ENCODE measurements at regions not wholly inside any gene's neighbourhood (a gene's known extent, or its start where the extent isn't known, plus 50 kb on each side); places are given as distances from the start of the nearest gene placed in this dataset.

DNA sequence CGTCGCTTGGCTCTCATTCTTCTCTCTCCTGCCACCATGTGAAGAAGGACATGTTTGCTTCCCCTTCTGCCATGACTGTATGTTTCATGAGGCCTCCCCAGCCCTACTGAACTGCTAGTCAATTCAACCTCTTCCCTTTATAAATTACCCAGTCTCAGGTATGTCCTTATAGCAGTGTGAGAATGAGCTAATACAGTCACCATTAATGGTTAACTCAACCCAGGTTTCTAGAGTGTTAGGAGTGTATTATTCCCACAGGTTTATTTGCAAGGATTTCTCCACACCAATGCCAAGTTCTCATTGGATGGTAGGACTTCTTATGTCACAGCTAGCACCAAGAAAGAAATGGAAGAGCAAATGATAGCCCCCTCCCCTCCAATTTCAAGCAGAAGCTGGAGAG, 71.9 kb downstream of the DYNAP start:
- TF ChIP-seq, protein P1, sequence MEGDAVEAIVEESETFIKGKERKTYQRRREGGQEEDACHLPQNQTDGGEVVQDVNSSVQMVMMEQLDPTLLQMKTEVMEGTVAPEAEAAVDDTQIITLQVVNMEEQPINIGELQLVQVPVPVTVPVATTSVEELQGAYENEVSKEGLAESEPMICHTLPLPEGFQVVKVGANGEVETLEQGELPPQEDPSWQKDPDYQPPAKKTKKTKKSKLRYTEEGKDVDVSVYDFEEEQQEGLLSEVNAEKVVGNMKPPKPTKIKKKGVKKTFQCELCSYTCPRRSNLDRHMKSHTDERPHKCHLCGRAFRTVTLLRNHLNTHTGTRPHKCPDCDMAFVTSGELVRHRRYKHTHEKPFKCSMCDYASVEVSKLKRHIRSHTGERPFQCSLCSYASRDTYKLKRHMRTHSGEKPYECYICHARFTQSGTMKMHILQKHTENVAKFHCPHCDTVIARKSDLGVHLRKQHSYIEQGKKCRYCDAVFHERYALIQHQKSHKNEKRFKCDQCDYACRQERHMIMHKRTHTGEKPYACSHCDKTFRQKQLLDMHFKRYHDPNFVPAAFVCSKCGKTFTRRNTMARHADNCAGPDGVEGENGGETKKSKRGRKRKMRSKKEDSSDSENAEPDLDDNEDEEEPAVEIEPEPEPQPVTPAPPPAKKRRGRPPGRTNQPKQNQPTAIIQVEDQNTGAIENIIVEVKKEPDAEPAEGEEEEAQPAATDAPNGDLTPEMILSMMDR (IDR thresholded peaks at IDR 0.05): no peak

DNA sequence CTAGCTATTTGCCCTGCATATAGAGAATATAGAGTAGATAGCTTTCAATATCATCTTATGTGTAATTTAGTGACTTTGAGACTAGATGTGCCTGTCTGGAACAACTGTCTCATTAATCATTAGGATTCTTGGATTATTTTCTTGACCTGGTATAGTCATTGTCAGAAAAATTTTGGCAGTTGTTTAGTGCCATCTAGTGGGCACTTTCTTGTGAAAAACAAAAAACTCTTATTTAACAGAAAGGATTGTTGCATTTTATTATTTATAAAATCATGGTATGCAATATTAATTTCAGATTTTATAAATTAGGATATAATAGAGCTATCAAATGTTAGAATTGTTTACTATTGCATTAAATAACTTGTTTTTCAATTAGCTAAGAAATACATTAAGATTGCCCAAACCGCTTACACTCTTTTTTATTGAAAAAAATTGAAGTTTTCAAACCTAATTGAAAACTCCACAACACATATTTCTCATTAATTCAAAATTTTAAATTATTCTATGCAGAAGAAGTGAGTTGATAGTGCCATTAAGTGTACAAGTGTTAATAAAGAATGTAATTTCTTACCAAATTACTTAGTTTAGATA, 80.3 kb downstream of the DYNAP start:
- TF ChIP-seq, protein P1 (IDR thresholded peaks at IDR 0.05): peak; percentile 57

DNA sequence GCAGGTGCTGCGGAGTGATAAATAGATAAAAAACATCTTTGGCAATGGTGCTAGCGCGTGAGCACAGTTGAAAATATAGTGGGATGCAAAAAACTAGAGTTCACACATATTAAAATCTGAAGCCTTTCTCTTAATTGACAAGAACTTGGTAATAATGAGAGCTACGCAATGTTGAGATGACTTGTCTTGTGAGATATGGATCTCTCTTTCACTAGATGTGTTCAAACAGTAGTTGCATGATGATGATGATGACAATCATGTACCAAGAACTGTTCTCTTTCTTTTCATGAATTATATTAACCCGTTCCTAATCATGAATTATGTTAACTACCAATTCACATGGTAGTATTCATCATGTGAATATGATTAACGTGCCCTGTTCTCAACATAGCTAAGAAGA, 81.1 kb downstream of the DYNAP start:
- TF ChIP-seq, protein P1 (IDR thresholded peaks at IDR 0.05): no peak

DNA sequence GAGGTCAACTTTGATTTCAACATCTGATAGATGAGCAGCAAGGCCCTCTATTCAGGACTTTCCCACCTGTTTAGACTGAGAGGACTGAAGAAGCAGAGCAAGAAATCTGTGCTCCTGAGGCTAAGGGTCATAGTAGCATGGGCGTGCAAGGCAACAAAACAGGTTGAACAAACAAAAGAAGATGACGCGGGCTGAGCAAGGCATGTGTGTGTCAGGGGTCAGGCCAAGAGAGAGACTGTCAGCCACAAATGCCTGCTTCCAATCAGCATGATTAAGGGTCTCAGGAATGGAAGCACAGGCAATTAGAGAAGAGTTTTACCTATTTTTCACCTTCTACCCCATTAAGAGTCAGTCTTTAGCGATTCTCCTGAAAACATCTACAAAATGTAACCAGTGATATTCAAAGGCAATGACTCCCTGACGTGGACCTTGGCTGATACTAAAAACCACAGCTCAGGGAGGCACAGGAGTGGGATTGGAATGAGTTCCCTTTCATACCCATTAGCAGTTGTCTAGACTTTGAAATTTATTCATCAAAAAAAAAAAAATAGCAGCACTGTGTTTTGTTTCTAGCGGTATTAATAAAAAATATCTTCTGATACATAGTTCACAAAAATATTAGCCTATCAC, 81.9 kb downstream of the DYNAP start:
- TF ChIP-seq, protein P1 (IDR thresholded peaks at IDR 0.05): no peak

DNA sequence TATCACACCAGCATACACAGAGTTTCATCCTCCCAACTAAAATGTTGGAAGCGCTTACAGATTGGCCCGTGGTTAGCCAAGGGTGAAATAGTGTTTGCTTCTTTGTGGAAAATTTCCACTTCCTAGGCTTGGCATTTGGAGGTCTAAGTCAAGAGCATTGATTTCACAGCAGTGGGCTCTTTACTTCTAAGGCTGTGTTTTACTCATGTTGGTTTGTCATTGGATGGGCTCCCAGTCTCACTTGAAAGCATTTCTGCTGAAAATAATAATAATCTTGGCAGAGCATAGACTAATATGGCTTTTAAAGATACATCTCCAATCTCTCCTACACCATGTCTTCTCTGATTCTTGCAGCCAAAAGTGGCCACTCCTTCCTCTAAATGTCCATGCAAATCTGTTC, 82.9 kb downstream of the DYNAP start:
- TF ChIP-seq, protein P1 (IDR thresholded peaks at IDR 0.05): no peak

DNA sequence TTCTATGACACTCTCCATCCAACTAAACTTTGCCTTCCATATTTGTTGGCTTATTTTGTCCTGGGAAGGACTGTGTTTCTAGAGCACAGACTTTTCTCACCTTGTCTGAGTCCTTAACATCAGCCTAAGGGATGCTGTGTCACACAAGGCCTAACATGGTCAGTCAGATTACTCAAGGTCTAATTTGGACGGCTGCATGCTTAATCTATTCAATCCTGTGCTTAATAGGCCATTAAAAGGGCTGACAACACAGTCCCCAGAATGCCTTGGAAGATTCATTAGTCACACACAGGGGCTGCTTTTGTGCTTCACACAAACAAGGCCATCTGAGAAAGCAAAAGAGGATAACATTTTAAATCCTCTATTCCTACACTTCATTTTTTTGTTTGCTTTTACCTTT, 84.0 kb downstream of the DYNAP start:
- TF ChIP-seq, protein P1 (IDR thresholded peaks at IDR 0.05): no peak

DNA sequence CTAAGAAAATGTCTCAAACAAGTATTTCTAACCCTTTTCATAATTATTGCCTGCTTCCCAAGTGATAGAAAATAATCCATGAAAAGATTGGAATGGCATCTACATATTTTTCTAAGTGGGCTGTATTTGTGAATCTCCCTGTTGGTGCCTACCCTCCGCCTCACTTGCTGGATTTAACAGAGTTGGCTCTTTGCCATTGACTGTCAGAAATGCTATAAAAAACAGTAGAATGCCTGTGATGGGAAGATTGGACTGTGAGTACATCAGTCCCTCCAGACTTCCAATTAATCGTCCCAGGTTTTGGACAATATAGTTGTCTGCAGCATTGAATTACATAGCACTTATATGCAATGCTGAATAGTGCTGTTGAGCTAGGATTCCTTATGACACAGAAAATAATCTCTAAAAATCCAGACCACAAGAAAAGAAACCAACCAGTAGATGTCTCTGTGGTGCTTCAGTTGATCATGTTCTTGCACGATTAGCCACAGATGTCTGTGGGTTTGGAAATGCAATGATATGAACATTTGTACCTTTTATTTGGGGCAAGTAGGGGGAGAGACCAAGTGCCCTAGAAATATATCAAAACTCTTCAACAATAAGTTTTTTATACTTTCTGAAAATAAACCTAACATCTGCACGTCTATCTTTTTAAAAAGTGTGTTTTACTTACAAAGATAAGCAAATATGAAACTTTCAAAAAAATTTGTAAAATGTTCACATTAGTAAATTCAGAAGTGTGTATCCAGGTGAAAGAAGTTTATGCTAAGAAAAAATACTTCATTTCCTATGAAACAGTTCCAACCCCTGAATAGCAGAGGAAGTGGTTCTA, 88.5 kb downstream of the DYNAP start:
- TF ChIP-seq, protein P1 (IDR thresholded peaks at IDR 0.05): peak; percentile 70
